ENCODE measurements at regions not wholly inside any gene's neighbourhood (a gene's known extent, or its start where the extent isn't known, plus 50 kb on each side); places are given as distances from the start of the nearest gene placed in this dataset.

GRCh38 chr2:192246297-192246696 is 51.6 kb upstream of the TMEFF2 start:
- TF ChIP-seq, protein P1, sequence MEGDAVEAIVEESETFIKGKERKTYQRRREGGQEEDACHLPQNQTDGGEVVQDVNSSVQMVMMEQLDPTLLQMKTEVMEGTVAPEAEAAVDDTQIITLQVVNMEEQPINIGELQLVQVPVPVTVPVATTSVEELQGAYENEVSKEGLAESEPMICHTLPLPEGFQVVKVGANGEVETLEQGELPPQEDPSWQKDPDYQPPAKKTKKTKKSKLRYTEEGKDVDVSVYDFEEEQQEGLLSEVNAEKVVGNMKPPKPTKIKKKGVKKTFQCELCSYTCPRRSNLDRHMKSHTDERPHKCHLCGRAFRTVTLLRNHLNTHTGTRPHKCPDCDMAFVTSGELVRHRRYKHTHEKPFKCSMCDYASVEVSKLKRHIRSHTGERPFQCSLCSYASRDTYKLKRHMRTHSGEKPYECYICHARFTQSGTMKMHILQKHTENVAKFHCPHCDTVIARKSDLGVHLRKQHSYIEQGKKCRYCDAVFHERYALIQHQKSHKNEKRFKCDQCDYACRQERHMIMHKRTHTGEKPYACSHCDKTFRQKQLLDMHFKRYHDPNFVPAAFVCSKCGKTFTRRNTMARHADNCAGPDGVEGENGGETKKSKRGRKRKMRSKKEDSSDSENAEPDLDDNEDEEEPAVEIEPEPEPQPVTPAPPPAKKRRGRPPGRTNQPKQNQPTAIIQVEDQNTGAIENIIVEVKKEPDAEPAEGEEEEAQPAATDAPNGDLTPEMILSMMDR (conservative IDR thresholded peaks at IDR 0.05), result no peak
- no peak for TF ChIP-seq EZH2 (IDR thresholded peaks at IDR 0.05; ENCODE audit: low read depth)

Measured in PC-9 (cell line).